Stimulated activated CD4-positive, alpha-beta T cell treated with anti-CD3 and anti-CD28 coated beads, Interleukin-12 subunit alpha, Interleukin-12 subunit beta, amount 100 ng/mL, for 4 hours (primary cell): ENCODE measurements at regions not wholly inside any gene's neighbourhood (a gene's known extent, or its start where the extent isn't known, plus 50 kb on each side); places are given as distances from the start of the nearest gene placed in this dataset.

Source experiments
- DNase-seq: peaks from one replicate; pipeline ENCODE4 v3.0.0-alpha.2; 2020

DNA sequence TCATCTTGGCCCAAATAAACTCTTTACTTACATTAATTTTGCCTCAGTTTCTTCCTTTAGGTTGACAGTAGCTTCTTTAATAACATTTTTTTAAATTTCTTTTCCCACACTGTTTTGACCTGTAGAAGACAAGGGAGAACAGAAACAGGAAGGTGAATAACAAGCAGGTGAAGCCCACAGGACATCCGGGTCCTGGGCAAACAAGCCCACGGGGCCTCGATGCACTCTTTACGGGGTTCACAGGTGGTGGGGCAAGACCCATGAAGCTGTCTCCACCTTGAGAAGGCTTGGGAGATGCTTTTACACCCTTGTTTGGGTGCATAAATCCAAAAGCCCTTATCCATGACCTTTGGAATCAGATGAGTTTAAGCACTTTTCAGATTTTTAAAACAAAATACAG is 301.0 kb upstream of the MGAT5 start:
- no peak for DNase-seq

DNA sequence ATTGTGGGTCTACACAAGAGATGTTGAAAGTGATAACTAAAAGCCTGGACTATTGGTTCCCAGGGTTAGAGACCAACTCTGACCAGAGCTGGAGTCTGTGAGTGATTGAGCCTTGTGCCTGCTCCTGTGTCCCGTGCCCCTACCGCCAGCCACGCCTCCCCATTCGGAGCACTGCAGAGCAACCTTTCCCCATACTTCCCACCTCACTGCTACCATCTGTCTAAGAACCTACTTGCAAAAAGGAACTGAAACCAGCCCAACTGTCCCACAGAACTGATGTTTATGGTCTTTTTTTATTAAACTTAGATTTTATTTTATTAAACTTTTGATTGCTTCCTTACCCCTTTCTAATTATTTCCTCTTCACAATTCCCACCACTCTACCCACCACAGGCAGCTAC is 300.3 kb upstream of the MGAT5 start:
- no peak for DNase-seq

- no peak for DNase-seq
These were observed 299.2 kb upstream of the MGAT5 start for GRCh38 chr2:133954636-133955035.

DNA sequence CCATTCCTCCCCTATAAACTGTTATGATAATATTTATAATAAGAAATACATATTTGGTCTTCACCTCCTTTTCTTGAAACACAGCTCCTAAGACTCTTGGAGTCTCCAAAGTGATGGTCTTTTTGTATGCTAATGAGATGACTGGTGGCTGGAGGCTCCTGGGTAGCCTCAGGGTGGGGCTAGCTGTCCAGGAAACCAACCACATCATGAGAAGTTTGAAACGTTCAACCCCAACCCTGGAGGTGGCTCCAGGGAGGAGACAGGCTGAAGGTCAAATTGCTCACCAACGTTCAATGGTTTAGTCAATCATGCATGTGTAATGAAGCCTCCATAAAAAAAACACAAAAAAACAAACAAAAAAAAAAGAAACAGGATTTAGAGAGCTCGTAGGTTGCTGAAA is 298.7 kb upstream of the MGAT5 start:
- no peak for DNase-seq

- no peak for DNase-seq
These were observed 297.4 kb upstream of the MGAT5 start for GRCh38 chr2:133956434-133956935.

DNA sequence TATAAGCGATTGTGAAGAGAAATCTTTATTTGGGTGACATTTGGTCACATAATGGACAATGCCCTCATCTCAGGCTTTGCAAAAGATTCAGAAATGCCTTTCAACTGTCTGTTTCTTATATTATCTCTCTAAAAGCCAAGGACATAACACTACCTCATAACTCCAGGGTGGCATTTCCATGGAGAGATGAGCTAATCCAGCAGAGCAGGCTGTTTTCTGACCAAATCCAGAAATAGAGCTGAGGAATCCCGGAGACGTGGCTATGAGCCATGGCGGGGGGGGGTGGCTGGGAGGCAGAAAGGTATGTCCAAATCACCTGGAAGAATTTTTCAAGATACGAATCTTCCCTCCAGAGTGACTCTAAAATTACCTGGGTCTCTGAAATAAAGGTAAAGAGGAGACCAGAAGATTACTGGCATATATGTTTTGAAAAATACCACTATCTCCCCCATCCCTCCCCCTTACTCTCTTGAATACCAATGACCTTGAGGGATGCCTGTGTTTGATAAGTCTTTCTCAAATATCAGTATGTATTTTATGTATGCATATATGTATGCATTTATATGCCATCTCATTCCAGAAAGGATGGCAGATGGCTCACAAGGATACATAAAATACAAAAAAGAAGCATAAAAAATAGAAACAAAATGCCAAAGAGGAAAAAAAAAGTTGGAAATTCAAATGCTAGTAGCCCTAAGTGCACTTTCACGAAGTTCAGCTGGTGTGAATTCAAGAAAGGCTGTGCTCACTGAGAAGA is 296.0 kb upstream of the MGAT5 start:
- no peak for DNase-seq

- no peak for DNase-seq
These were observed 294.8 kb upstream of the MGAT5 start for GRCh38 chr2:133959066-133959465.

DNA sequence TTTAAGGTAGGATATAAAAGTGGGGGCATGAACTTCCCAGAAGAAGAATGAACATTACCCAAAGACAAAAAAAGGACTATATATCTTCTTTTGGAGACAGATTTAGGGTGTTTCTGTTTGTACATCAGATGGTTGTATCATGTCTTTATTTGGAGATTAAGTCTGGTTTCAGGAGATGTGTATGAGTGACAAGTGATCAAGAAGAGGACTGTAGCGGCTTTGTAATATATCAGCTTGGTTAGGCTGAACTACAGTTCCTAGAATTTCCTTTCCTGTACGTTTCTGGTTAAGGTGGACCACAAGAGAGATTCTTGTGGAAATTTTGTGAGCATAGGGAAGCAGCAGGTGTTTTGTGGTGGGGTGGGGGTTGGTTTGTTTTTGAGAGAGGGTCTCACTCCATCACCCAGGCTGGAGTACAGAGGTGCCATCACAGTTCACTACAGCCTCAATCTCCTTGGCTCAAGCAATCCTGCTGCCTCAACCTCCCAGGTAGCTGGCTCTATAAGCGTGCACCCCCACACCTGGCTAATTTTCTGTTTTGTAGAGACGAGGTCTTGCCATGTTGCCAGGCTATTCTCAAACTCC is 287.1 kb upstream of the MGAT5 start:
- DNase-seq, result no peak

DNA sequence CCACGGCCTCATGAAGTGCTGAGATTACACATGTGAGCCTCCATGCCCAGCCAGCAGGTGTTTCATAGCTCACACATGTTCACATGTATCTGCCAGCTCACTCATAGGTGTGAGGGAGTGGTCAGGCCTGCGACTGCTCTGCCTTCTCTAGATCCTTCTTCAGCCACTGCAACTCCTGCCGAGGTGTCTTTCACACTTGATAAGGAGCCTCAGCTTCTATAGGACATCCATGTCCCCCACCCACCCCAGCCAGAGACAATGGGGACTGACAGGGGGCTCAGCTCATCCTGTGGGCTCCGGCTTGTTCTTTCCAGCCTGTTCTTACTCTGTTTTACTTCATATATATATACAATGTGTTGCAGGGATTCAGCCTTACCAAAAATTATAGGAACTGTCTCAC is 286.5 kb upstream of the MGAT5 start:
- no peak for DNase-seq

DNA sequence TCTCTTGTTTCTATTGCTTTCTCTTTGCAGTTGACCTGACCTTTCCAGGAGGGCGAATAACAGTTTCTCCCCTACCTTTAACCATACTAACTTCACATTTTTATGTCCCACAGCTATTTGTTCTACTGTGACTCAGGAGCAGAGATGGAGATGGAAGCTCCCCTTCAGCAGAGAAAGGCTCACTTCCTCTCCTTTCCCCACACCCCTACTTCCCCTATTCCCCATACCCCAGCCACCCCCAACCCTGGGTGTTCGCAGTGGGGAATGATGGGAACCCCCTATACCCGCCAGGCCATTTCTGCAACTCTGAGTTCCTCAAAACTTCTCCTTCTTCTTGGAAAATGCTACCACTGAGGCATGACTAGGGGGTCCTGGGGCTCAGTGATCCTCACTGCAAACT is 285.4 kb upstream of the MGAT5 start:
- no peak for DNase-seq

- DNase-seq, result no peak
These were observed 283.2 kb upstream of the MGAT5 start for GRCh38 chr2:133970641-133971040.

GRCh38 chr2:133972297-133972696 is 281.6 kb upstream of the MGAT5 start:
- DNase-seq, result no peak

DNA sequence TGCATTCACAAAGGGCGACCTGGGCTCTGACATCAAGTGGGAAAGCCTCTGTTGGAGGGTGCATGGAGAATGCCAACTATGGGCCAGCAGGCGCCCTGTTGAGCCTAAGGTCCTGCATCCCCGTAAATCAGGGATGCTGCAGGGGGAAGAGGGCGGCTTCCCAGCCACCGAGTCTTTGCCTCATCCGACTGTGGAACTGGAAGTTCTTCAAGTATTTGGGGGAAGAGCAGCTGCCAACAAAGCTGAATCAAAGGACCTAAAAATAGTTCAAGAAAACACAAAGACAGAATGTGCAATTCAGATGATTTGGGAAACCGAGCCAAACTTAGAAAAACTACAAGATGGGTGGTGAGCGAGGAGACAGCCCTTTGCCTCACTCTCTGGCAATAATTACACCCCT is 281.1 kb upstream of the MGAT5 start:
- no peak for DNase-seq

GRCh38 chr2:133974353-133974752 is 279.5 kb upstream of the MGAT5 start:
- DNase-seq, result no peak

- DNase-seq, result no peak
These were observed 278.7 kb upstream of the MGAT5 start for GRCh38 chr2:133975135-133975534.

DNA sequence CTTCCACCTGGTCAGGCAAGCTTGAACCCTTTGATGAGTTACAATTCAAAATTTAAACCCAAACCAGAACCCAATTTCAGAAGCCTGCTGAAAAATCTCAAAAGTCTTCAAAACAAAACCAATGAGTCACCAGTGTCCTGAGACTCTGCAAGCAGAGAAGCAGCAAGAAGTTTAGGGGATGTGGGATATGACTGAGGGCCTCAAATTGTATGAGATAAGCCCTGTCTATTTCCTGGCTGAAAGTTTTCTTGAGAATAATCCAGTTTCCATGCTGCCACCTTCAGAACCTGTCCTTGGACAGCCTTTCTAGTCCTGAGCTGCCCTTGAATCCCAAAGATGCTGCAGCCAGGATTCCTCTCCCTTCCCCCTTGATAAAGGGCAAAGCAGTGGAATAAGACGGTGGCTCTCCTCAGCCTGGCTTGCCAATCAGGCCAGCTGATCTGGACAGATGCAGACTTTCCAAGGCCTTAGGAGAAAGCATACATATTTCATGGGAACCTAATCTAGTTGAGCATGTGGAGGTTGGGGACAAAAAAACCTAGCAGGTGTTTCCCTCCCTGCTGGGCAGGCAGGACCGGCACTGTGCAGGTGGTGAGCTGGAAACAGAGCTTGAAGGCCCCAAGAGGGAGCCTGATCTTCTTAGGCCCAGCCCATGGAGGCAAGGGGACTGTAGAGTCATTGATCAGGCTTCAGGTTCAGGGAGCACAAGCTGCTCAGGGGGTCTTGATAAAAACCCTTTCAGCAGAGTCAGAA is 278.0 kb upstream of the MGAT5 start:
- no peak for DNase-seq

- no peak for DNase-seq
These were observed 277.2 kb upstream of the MGAT5 start for GRCh38 chr2:133976659-133977058.

GRCh38 chr2:133977405-133977804 is 276.5 kb upstream of the MGAT5 start:
- DNase-seq, result no peak

DNA sequence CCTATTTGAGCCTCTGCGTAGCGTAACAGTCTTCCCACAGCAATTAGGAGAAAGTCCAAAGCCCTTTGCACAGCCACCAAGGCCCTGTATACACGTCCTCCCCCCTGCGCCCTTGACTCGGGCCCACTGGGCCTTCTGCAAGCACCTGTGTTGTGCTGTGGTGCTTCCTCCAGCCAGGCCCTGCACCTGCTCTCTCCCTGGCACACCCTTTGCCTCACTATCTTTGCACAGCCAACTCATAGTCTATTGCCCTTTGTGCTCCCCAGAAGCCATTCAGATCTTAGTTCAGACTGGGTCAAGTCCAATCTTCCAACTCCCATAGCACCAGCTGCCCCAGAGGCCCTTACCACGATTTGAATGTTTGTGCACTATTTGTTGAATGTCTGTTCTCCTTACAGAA is 271.6 kb upstream of the MGAT5 start:
- DNase-seq, result no peak

- DNase-seq, result no peak
These were observed 268.3 kb upstream of the MGAT5 start for GRCh38 chr2:133985563-133985962.

GRCh38 chr2:133986081-133986837 is 267.6 kb upstream of the MGAT5 start:
- no peak for DNase-seq

GRCh38 chr2:133986881-133987795 is 266.7 kb upstream of the MGAT5 start:
- DNase-seq, result no peak
